Prostate gland (tissue), 2 donors: ENCODE measurements at regions not wholly inside any gene's neighbourhood (a gene's known extent, or its start where the extent isn't known, plus 50 kb on each side); places are given as distances from the start of the nearest gene placed in this dataset.

Experiments
- POLR2A ChIP-seq: fragments of 450-650 bp; IDR thresholded peaks from one replicate; pipeline ENCODE4 v1.6.1; 2016; ENCODE audit warnings: antibody characterized with exemption, mild to moderate bottlenecking
- POLR2AphosphoS5 ChIP-seq: sonication (generic); formaldehyde crosslinking; IDR thresholded peaks from one replicate; pipeline ENCODE4 v1.6.1; 2017; ENCODE audit warnings: antibody characterized with exemption
- TF ChIP-seq, protein P1 (sequence below), 4 experiments: fragments of 200-600 bp in 2 of 4; fragments of 450-650 bp in 2 of 4; sonication (generic) in 2 of 4; IDR thresholded peaks; 1 replicate in 3 of 4; 2 replicates in 1 of 4; pipeline ENCODE4 v1.5.1; 2016 to 2019; ENCODE audit warnings: antibody characterized with exemption in 4 of 4, mild to moderate bottlenecking in 2 of 4, moderate library complexity in 2 of 4

DNA sequence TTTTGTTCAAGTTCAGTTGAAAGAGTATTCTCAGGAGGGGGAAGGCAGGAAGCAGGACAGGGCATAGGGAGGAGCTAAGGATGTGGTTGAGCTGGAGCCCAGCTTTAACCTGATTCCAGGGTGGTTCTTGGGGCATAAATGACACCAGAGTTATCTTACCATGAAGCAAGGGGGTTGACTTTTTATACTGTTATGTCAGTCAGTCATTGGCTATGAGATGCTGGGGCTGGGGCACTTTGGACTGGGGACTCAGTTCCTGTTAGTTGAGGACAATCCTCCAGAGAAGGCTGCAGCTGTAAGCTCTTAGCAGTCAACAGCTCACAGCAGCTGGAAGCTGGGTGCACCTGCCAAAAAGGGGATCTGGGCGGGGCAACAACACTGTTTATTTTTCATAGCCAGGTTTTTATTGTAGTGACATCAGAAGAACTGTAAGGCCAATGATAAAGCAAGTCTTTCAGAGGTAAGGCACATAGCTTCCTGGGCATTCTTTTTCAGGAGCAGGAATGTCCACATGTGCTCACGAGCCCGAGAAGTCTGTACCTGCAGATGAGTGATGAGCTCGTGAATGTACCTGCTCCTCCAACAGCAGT, 78.5 kb downstream of the MID1IP1 start:
- TF ChIP-seq POLR2AphosphoS5 (no peak), POLR2A (no peak)
- TF ChIP-seq, protein P1, sequence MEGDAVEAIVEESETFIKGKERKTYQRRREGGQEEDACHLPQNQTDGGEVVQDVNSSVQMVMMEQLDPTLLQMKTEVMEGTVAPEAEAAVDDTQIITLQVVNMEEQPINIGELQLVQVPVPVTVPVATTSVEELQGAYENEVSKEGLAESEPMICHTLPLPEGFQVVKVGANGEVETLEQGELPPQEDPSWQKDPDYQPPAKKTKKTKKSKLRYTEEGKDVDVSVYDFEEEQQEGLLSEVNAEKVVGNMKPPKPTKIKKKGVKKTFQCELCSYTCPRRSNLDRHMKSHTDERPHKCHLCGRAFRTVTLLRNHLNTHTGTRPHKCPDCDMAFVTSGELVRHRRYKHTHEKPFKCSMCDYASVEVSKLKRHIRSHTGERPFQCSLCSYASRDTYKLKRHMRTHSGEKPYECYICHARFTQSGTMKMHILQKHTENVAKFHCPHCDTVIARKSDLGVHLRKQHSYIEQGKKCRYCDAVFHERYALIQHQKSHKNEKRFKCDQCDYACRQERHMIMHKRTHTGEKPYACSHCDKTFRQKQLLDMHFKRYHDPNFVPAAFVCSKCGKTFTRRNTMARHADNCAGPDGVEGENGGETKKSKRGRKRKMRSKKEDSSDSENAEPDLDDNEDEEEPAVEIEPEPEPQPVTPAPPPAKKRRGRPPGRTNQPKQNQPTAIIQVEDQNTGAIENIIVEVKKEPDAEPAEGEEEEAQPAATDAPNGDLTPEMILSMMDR (IDR thresholded peaks at IDR 0.05) = no peak
